ENCODE measurements at regions not wholly inside any gene's neighbourhood (a gene's known extent, or its start where the extent isn't known, plus 50 kb on each side); places are given as distances from the start of the nearest gene placed in this dataset.

- TF ChIP-seq CTCF (IDR thresholded peaks at IDR 0.05) (peak in 2 of 3 donors; percentile 54 to 57), POLR2A (IDR thresholded peaks at IDR 0.05) (no peak)
These were observed 350.8 kb upstream of the STXBP6 start for GRCh38 chr14:25400607-25401206.

Measured in breast epithelium (tissue), 3 donors.